Type B pancreatic cell (in vitro differentiated cells): ENCODE measurements at regions not wholly inside any gene's neighbourhood (a gene's known extent, or its start where the extent isn't known, plus 50 kb on each side); places are given as distances from the start of the nearest gene placed in this dataset.

Experiments
- DNase-seq: peaks from one replicate; pipeline ENCODE4 v3.0.0; 2021; ENCODE audit warnings: mixed read lengths; ENCODE audit not compliant: unreplicated experiment; ENCODE audit errors: extremely low spot score
- H3K27ac Mint-ChIP-seq: 2 replicates; pipeline ENCODE4 v1.8.0; 2021; ENCODE audit warnings: mild to moderate bottlenecking, mixed read lengths
- H3K27me3 Mint-ChIP-seq: 2 replicates; pipeline ENCODE4 v1.8.0; 2021; ENCODE audit warnings: mixed read lengths
- H3K36me3 Mint-ChIP-seq: 2 replicates; pipeline ENCODE4 v1.8.0; 2021; ENCODE audit warnings: mixed read lengths
- H3K4me1 Mint-ChIP-seq: one replicate; pipeline ENCODE4 v1.8.0; 2021; ENCODE audit warnings: mixed read lengths; ENCODE audit not compliant: unreplicated experiment
- H3K4me3 Mint-ChIP-seq: 2 replicates; pipeline ENCODE4 v1.8.0; 2021; ENCODE audit warnings: mild to moderate bottlenecking, mixed read lengths
- H3K9me3 Mint-ChIP-seq: 2 replicates; pipeline ENCODE4 v1.8.0; 2021; ENCODE audit warnings: mixed read lengths
- CTCF ChIP-seq: fragments of 200-600 bp; sonication (generic); conservative IDR thresholded peaks from 2 replicates; pipeline ENCODE4 v1.5.0; 2021; ENCODE audit warnings: antibody characterized with exemption, mild to moderate bottlenecking

- Mint-ChIP-seq H3K36me3 (no peaks in the 10 kb centered on the region), H3K4me1 (no peaks in the 10 kb centered on the region), H3K27me3 (no peaks in the 10 kb centered on the region), H3K9me3 (no peaks in the 10 kb centered on the region), H3K27ac (no peak overlapping the region), H3K4me3 (no peak overlapping the region)
- DNase-seq: no peak
- TF ChIP-seq CTCF: no peak
Measured at GRCh38 chr14:38385836-38386235, 129.9 kb upstream of the CLEC14A start.

GRCh38 chr14:38385343-38385742 is 129.4 kb upstream of the CLEC14A start:
- no peak for DNase-seq
- no peak overlapping the region for H3K27ac Mint-ChIP-seq
- no peaks in the 10 kb centered on the region for H3K27me3 Mint-ChIP-seq
- H3K9me3 Mint-ChIP-seq: no peaks in the 10 kb centered on the region
- no peaks in the 10 kb centered on the region for H3K4me1 Mint-ChIP-seq
- H3K36me3 Mint-ChIP-seq: no peaks in the 10 kb centered on the region
- no peak overlapping the region for H3K4me3 Mint-ChIP-seq
- TF ChIP-seq CTCF: no peak

- H3K36me3 Mint-ChIP-seq: no peaks in the 10 kb centered on the region
- no peak for TF ChIP-seq CTCF
- no peaks in the 10 kb centered on the region for H3K4me1 Mint-ChIP-seq
- H3K9me3 Mint-ChIP-seq: peaks cover 4% of the 10 kb centered on the region
- no peak overlapping the region for H3K27ac Mint-ChIP-seq
- no peak for DNase-seq
- no peaks in the 10 kb centered on the region for H3K27me3 Mint-ChIP-seq
- H3K4me3 Mint-ChIP-seq: no peak overlapping the region
Measured at GRCh38 chr14:38384741-38385140, 128.8 kb upstream of the CLEC14A start.

- H3K9me3 Mint-ChIP-seq: no peaks in the 10 kb centered on the region
Measured at GRCh38 chr14:38367922-38368321, 112.0 kb upstream of the CLEC14A start.

GRCh38 chr14:38366374-38366773 is 110.5 kb upstream of the CLEC14A start:
- H3K27ac Mint-ChIP-seq: no peak overlapping the region
- no peak overlapping the region for H3K4me3 Mint-ChIP-seq
- H3K9me3 Mint-ChIP-seq: no peaks in the 10 kb centered on the region
- no peaks in the 10 kb centered on the region for H3K4me1 Mint-ChIP-seq
- DNase-seq: no peak
- no peaks in the 10 kb centered on the region for H3K36me3 Mint-ChIP-seq
- peaks cover 9% of the 10 kb centered on the region for H3K27me3 Mint-ChIP-seq
- no peak for TF ChIP-seq CTCF

More at GRCh38 chr14:38367922-38368321, 112.0 kb upstream of the CLEC14A start:
- no peaks in the 10 kb centered on the region for H3K4me1 Mint-ChIP-seq
- TF ChIP-seq CTCF: no peak
- DNase-seq: no peak
- no peaks in the 10 kb centered on the region for H3K36me3 Mint-ChIP-seq
- H3K27me3 Mint-ChIP-seq: peaks cover 9% of the 10 kb centered on the region
- H3K27ac Mint-ChIP-seq: no peak overlapping the region
- no peak overlapping the region for H3K4me3 Mint-ChIP-seq

DNA sequence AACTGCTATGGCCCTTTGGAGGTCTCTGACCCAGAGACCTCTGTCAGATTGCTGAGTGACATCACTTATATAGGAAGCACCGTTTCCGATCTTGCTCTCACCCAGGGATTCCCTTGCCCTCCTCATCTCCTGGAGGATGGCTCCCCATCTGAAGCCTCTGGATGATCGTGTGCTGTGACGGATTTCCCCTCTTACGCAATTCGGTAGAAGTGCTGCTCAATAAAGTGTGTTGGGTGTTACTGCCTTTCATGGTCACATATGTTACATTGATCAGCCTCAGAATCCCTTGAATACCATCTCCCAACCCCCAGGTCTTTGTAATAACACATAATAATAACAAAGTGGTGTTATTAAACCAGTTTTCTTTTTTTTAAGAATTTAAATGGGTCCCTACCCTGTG is 107.3 kb upstream of the CLEC14A start:
- no peak for TF ChIP-seq CTCF
- Mint-ChIP-seq H3K36me3 (no peaks in the 10 kb centered on the region), H3K27me3 (peaks cover 12% of the 10 kb centered on the region), H3K4me1 (no peaks in the 10 kb centered on the region), H3K9me3 (no peaks in the 10 kb centered on the region), H3K27ac (no peak overlapping the region), H3K4me3 (no peak overlapping the region)
- no peak for DNase-seq
